Liver (tissue), 8 donors: ENCODE measurements at regions not wholly inside any gene's neighbourhood (a gene's known extent, or its start where the extent isn't known, plus 50 kb on each side); places are given as distances from the start of the nearest gene placed in this dataset.
"Not testable (repeated sequence)": the region's sequence is repeated elsewhere in the genome, so short reads cannot be mapped to it uniquely, and the experiment has no call there.

ENCODE experiments used
- DNase-seq: peaks from one replicate; pipeline ENCODE4 v3.0.0-alpha.2; 2017; ENCODE audit warnings: low spot score
- H3K27ac ChIP-seq, 2 donors: one replicate each; pipeline ENCODE4 v1.7.0; 2013; ENCODE audit warnings: inconsistent platforms in 2 of 2, low read length in 2 of 2, control low read depth in 1 of 2, low read depth in 1 of 2, mild to moderate bottlenecking in 1 of 2
- H3K27me3 ChIP-seq, 4 donors: one replicate each; pipeline versions ENCODE4 v1.6.1 to v1.7.0; 2013; ENCODE audit warnings: low read length in 3 of 4, inconsistent platforms in 1 of 4, mild to moderate bottlenecking in 1 of 4, moderate library complexity in 1 of 4; ENCODE audit not compliant: control insufficient read depth in 4 of 4, insufficient read depth in 4 of 4
- H3K36me3 ChIP-seq, 4 donors: one replicate each; pipeline versions ENCODE4 v1.6.1 to v1.7.0; 2013; ENCODE audit warnings: low read length in 3 of 4, mild to moderate bottlenecking in 3 of 4, low read depth in 1 of 4, moderate library complexity in 1 of 4; ENCODE audit not compliant: control insufficient read depth in 4 of 4, insufficient read depth in 3 of 4
- H3K4me1 ChIP-seq, 4 donors: one replicate each; pipeline versions ENCODE4 v1.6.1 to v1.7.0; 2013; ENCODE audit warnings: low read length in 3 of 4, mild to moderate bottlenecking in 3 of 4, moderate library complexity in 1 of 4; ENCODE audit not compliant: control insufficient read depth in 4 of 4, insufficient read depth in 4 of 4
- H3K4me3 ChIP-seq, 3 donors: one replicate each; pipeline versions ENCODE4 v1.6.1 to v1.7.0; 2013; ENCODE audit warnings: low read length in 3 of 3, control low read depth in 1 of 3, low read depth in 1 of 3, mild to moderate bottlenecking in 1 of 3
- H3K9ac ChIP-seq, 2 donors: one replicate each; pipeline ENCODE4 v1.7.0; 2013; ENCODE audit warnings: low read length in 2 of 2, mild to moderate bottlenecking in 2 of 2, moderate library complexity in 2 of 2, control low read depth in 1 of 2, low read depth in 1 of 2
- H3K9me3 ChIP-seq, 4 donors: one replicate each; pipeline versions ENCODE4 v1.6.1 to v1.7.0; 2013; ENCODE audit warnings: low read length in 3 of 4; ENCODE audit not compliant: control insufficient read depth in 4 of 4
- ATF3 ChIP-seq: IDR thresholded peaks from 2 replicates; pipeline ENCODE4 v1.6.1; 2016; ENCODE audit warnings: antibody characterized with exemption
- EGR1 ChIP-seq, 2 donors: IDR thresholded peaks; 2 replicates each; pipeline ENCODE4 v1.6.1; 2016 to 2018; ENCODE audit warnings: antibody characterized with exemption in 2 of 2, low read depth in 2 of 2
- FOXA1 ChIP-seq: IDR thresholded peaks from 2 replicates; pipeline ENCODE4 v1.6.1; 2016; ENCODE audit warnings: antibody characterized with exemption
- FOXA2 ChIP-seq: IDR thresholded peaks from 2 replicates; pipeline ENCODE4 v1.6.1; 2016; ENCODE audit warnings: antibody characterized with exemption
- GABPA ChIP-seq, 2 donors: IDR thresholded peaks in 1 of 2; conservative IDR thresholded peaks in 1 of 2; 2 replicates each; pipeline ENCODE4 v1.6.1; 2016; ENCODE audit warnings: antibody characterized with exemption in 2 of 2, mild to moderate bottlenecking in 1 of 2, moderate library complexity in 1 of 2
- HNF4A ChIP-seq, 2 donors: conservative IDR thresholded peaks; 2 replicates each; pipeline ENCODE4 v1.6.1; 2016; ENCODE audit warnings: antibody characterized with exemption in 2 of 2, mild to moderate bottlenecking in 2 of 2
- HNF4G ChIP-seq: IDR thresholded peaks from 2 replicates; pipeline ENCODE4 v1.6.1; 2016; ENCODE audit warnings: antibody characterized with exemption
- JUND ChIP-seq, 2 donors: IDR thresholded peaks; 2 replicates each; pipeline ENCODE4 v1.6.1; 2016; ENCODE audit warnings: antibody characterized with exemption in 2 of 2
- MAX ChIP-seq: IDR thresholded peaks from 2 replicates; pipeline ENCODE4 v1.6.1; 2016; ENCODE audit warnings: antibody characterized with exemption
- NR2F2 ChIP-seq: IDR thresholded peaks from 2 replicates; pipeline ENCODE4 v1.6.1; 2016; ENCODE audit warnings: antibody characterized with exemption
- RAD21 ChIP-seq, 2 donors: IDR thresholded peaks; 2 replicates each; pipeline ENCODE4 v1.6.1; 2016; ENCODE audit warnings: antibody characterized with exemption in 2 of 2, mild to moderate bottlenecking in 2 of 2
- REST ChIP-seq: IDR thresholded peaks from 2 replicates; pipeline ENCODE4 v1.6.1; 2016; ENCODE audit warnings: antibody characterized with exemption, mild to moderate bottlenecking
- RXRA ChIP-seq, 2 donors: IDR thresholded peaks; 2 replicates each; pipeline ENCODE4 v1.6.1; 2017 to 2018; ENCODE audit warnings: antibody characterized with exemption in 2 of 2, mild to moderate bottlenecking in 1 of 2
- SP1 ChIP-seq: IDR thresholded peaks from 2 replicates; pipeline ENCODE4 v1.6.1; 2018; ENCODE audit warnings: antibody characterized with exemption, mild to moderate bottlenecking
- TAF1 ChIP-seq: conservative IDR thresholded peaks from 2 replicates; pipeline ENCODE4 v1.6.1; 2016; ENCODE audit warnings: antibody characterized with exemption, mild to moderate bottlenecking
- YY1 ChIP-seq: IDR thresholded peaks from 2 replicates; pipeline ENCODE4 v1.6.1; 2016; ENCODE audit warnings: antibody characterized with exemption, mild to moderate bottlenecking
- ZBTB33 ChIP-seq: IDR thresholded peaks from 2 replicates; pipeline ENCODE4 v1.6.1; 2016; ENCODE audit warnings: antibody characterized with exemption
- WGBS: extraction: QIAGEN DNeasy Blood & Tissue Kit; methylation state at CpG from one replicate; pipeline ENCODE4 v1.1.7; 2013; 5-methylcytosine and 5-hydroxymethylcytosine counted together
- TF ChIP-seq, protein P1 (sequence below): fragments of 150-350 bp; IDR thresholded peaks from 2 replicates; pipeline ENCODE4 v1.5.1; 2017; ENCODE audit warnings: improper control_type of control experiment, low read depth, low read length; ENCODE audit not compliant: missing input control
- donor health status: healthy.
- donor health status: healthy.
- donor health status: healthy.
- donor health status: healthy.
- donor health status: healthy.

- no peak for TF ChIP-seq RAD21 (IDR thresholded peaks at IDR 0.05)
- TF ChIP-seq REST, result no peak
- no peak for TF ChIP-seq HNF4A (conservative IDR thresholded peaks at IDR 0.05)
- no peak for TF ChIP-seq HNF4G
- no peak for TF ChIP-seq FOXA2
- TF ChIP-seq SP1, result no peak
- TF ChIP-seq, protein P1, sequence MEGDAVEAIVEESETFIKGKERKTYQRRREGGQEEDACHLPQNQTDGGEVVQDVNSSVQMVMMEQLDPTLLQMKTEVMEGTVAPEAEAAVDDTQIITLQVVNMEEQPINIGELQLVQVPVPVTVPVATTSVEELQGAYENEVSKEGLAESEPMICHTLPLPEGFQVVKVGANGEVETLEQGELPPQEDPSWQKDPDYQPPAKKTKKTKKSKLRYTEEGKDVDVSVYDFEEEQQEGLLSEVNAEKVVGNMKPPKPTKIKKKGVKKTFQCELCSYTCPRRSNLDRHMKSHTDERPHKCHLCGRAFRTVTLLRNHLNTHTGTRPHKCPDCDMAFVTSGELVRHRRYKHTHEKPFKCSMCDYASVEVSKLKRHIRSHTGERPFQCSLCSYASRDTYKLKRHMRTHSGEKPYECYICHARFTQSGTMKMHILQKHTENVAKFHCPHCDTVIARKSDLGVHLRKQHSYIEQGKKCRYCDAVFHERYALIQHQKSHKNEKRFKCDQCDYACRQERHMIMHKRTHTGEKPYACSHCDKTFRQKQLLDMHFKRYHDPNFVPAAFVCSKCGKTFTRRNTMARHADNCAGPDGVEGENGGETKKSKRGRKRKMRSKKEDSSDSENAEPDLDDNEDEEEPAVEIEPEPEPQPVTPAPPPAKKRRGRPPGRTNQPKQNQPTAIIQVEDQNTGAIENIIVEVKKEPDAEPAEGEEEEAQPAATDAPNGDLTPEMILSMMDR, result no peak
- TF ChIP-seq JUND (IDR thresholded peaks at IDR 0.05), result no peak
- no peak for TF ChIP-seq ATF3
- TF ChIP-seq ZBTB33, result no peak
- no peak for TF ChIP-seq YY1
- TF ChIP-seq NR2F2, result no peak
- TF ChIP-seq EGR1 (IDR thresholded peaks at IDR 0.05; ENCODE audit: low read depth in 2 of 2), result no peak
- TF ChIP-seq MAX, result no peak
- TF ChIP-seq RXRA (IDR thresholded peaks at IDR 0.05), result no peak
- TF ChIP-seq GABPA (IDR thresholded peaks at IDR 0.05 in 1 of 2, conservative IDR thresholded peaks at IDR 0.05 in 1 of 2), result no peak
- no peak for TF ChIP-seq FOXA1
- no peak for TF ChIP-seq TAF1
- H3K4me3 ChIP-seq, result no peak overlapping the region
- no peak overlapping the region for H3K9ac ChIP-seq
- DNase-seq, result no peak
- no peaks in the 10 kb centered on the region for H3K36me3 ChIP-seq
- no peaks in the 10 kb centered on the region for H3K4me1 ChIP-seq
- WGBS, result 70% methylated on average over 2 of the region's 2 CpGs
- no peaks in the 10 kb centered on the region for H3K9me3 ChIP-seq
- H3K27me3 ChIP-seq, result no peaks in the 10 kb centered on the region
- H3K27ac ChIP-seq, result no peak overlapping the region
Measured at GRCh38 chr6:85856235-85856634, 213.5 kb upstream of the SYNCRIP start.

GRCh38 chr6:85838351-85839119 lies 195.8 kb upstream of the SYNCRIP start:
- H3K4me3 ChIP-seq, H3K4me1 ChIP-seq, H3K27ac ChIP-seq, H3K36me3 ChIP-seq, H3K9me3 ChIP-seq, H3K9ac ChIP-seq, H3K27me3 ChIP-seq, DNase-seq: not testable (repeated sequence)
- 95% methylated on average over 37 of the region's 37 CpGs for WGBS
